ENCODE measurements at regions not wholly inside any gene's neighbourhood (a gene's known extent, or its start where the extent isn't known, plus 50 kb on each side); places are given as distances from the start of the nearest gene placed in this dataset.

GRCh38 chr16:31706925-31707324, 166.7 kb upstream of the ZNF267 start:
- Histone ChIP-seq H3K27me3 (ENCODE audit: insufficient read depth, low read length) (no peaks in the 10 kb centered on the region), H3K79me2 (ENCODE audit: insufficient read depth, low read length) (peaks cover 10% of the 10 kb centered on the region), H3K9me2 (ENCODE audit: insufficient read depth) (no peaks in the 10 kb centered on the region), H3K9ac (ENCODE audit: low read length) (no peak overlapping the region), H3K27ac (ENCODE audit: low read depth, low read length) (no peak overlapping the region), H3K4me3 (replicated peaks in 1 of 2; ENCODE audit: low read depth in 1 of 2, low read length in 2 of 2) (no peak overlapping the region), H2AFZ (ENCODE audit: low read depth, low read length, poor library complexity, severe bottlenecking) (no peak overlapping the region), H4K20me1 (ENCODE audit: insufficient read depth) (no peaks in the 10 kb centered on the region), H3K36me3 (ENCODE audit: control insufficient read depth in 1 of 2, insufficient read depth in 2 of 2, low read length in 2 of 2) (peaks cover 26 to 30% of the 10 kb centered on the region in 2 experiments; a peak in 3 of 4 replicates), H3K4me1 (ENCODE audit: control insufficient read depth in 1 of 2, insufficient read depth in 2 of 2, low read length in 2 of 2) (peaks cover 0 to 4% of the 10 kb centered on the region in 2 experiments; a peak in 2 of 4 replicates), H3K4me2 (ENCODE audit: low read length) (no peak overlapping the region), H3K9me3 (ENCODE audit: control insufficient read depth in 1 of 2, insufficient read depth in 1 of 2, low read depth in 1 of 2, low read length in 2 of 2) (no peaks in the 10 kb centered on the region)
- ChIA-PET RAD21 (ENCODE audit: low non-redundant PET in 1 of 2, low total read pairs in 2 of 2, uncharacterized antibody in 2 of 2, unreplicated experiment in 2 of 2) (interaction anchor here in 1 of 2 experiments (0.7 kb wide), 1 partner anchor 235 kb away, joined by 3 read pairs; no protein-coding TSS in a partner anchor), POLR2A (no interaction called here), CTCF (no interaction called here)
- intact Hi-C loops (cut with micrococcal nuclease) = no loop called here
- DNase-seq (ENCODE audit: low read depth, low spot score) (no peak), ATAC-seq (no peak)
- no peak for TF ChIP-seq ATF3 (IDR thresholded peaks at IDR 0.05)
- TF ChIP-seq YY1 (IDR thresholded peaks at IDR 0.05; ENCODE audit: extremely low read depth, insufficient replicate concordance, low read depth, low read length) = no peak
- no TSS peak for BruUV-seq (replicated peaks)

GRCh38 chr16:31707743-31708335, 165.8 kb upstream of the ZNF267 start:
- Histone ChIP-seq H3K4me3 (replicated peaks in 1 of 2; ENCODE audit: low read depth in 1 of 2, low read length in 2 of 2) (no peak overlapping the region), H3K4me1 (ENCODE audit: control insufficient read depth in 1 of 2, insufficient read depth in 2 of 2, low read length in 2 of 2) (peaks cover 0 to 9% of the 10 kb centered on the region in 2 experiments; a peak in 3 of 4 replicates), H2AFZ (ENCODE audit: low read depth, low read length, poor library complexity, severe bottlenecking) (no peak overlapping the region), H3K79me2 (ENCODE audit: insufficient read depth, low read length) (peaks cover under 1% of the 10 kb centered on the region; the same call in 1 of the 2 replicates), H3K9me3 (ENCODE audit: control insufficient read depth in 1 of 2, insufficient read depth in 1 of 2, low read depth in 1 of 2, low read length in 2 of 2) (no peaks in the 10 kb centered on the region), H3K27me3 (ENCODE audit: insufficient read depth, low read length) (no peaks in the 10 kb centered on the region), H3K27ac (ENCODE audit: low read depth, low read length) (no peak overlapping the region), H3K9me2 (ENCODE audit: insufficient read depth) (no peaks in the 10 kb centered on the region), H3K4me2 (ENCODE audit: low read length) (no peak overlapping the region), H4K20me1 (ENCODE audit: insufficient read depth) (no peaks in the 10 kb centered on the region), H3K36me3 (ENCODE audit: control insufficient read depth in 1 of 2, insufficient read depth in 2 of 2, low read length in 2 of 2) (peaks cover 26 to 30% of the 10 kb centered on the region in 2 experiments; a peak in 3 of 4 replicates), H3K9ac (ENCODE audit: low read length) (no peak overlapping the region)
- BruUV-seq (replicated peaks) = no TSS peak
- RAD21 ChIA-PET (ENCODE audit: low non-redundant PET in 1 of 2, low total read pairs in 2 of 2, uncharacterized antibody in 2 of 2, unreplicated experiment in 2 of 2) = no interaction called here
- CTCF ChIA-PET = interaction anchor here (0.9 kb wide), 1 partner anchor 166 kb away, joined by 3 read pairs; the partner anchor contains the start of gene ZNF267
- POLR2A ChIA-PET = no interaction called here
- ATAC-seq = no peak
- no peak for DNase-seq (ENCODE audit: low read depth, low spot score)
- intact Hi-C loops (cut with micrococcal nuclease) = no loop called here
- TF ChIP-seq ELF1 (IDR thresholded peaks at IDR 0.05; ENCODE audit: borderline replicate concordance, low read depth) = no peak
- TF ChIP-seq SP1 (IDR thresholded peaks at IDR 0.05; ENCODE audit: low read depth) = no peak
- TF ChIP-seq REST (IDR thresholded peaks at IDR 0.05; ENCODE audit: low read depth) = no peak
- TF ChIP-seq SRF (IDR thresholded peaks at IDR 0.05; ENCODE audit: low read depth) = no peak
- TF ChIP-seq EZH2phosphoT487 (IDR thresholded peaks at IDR 0.05; ENCODE audit: borderline replicate concordance) = no peak
- TF ChIP-seq SIN3A (IDR thresholded peaks at IDR 0.05; ENCODE audit: low read depth) = no peak
- TF ChIP-seq ZFX (IDR thresholded peaks at IDR 0.05) = no peak
- no peak for TF ChIP-seq EZH2 (IDR thresholded peaks at IDR 0.05)
- no peak for TF ChIP-seq RAD21 (IDR thresholded peaks at IDR 0.05; ENCODE audit: low read depth)
- no peak for TF ChIP-seq FOSL1 (IDR thresholded peaks at IDR 0.05; ENCODE audit: low read depth)
- TF ChIP-seq CBX3 (IDR thresholded peaks at IDR 0.05; ENCODE audit: low read depth) = no peak
- TF ChIP-seq CTCF (IDR thresholded peaks at IDR 0.05 in 2 of 3, conservative IDR thresholded peaks at IDR 0.05 in 1 of 3; ENCODE audit: borderline replicate concordance in 1 of 3, insufficient read depth in 1 of 3, low read depth in 2 of 3, low read length in 2 of 3) = no peak
- TF ChIP-seq POLR2AphosphoS5 (IDR thresholded peaks at IDR 0.05; ENCODE audit: low read depth, low read length) = no peak
- no peak for TF ChIP-seq ATF3 (IDR thresholded peaks at IDR 0.05)

All from HCT116 (cell line).